ENCODE measurements at regions not wholly inside any gene's neighbourhood (a gene's known extent, or its start where the extent isn't known, plus 50 kb on each side); places are given as distances from the start of the nearest gene placed in this dataset.

DNA sequence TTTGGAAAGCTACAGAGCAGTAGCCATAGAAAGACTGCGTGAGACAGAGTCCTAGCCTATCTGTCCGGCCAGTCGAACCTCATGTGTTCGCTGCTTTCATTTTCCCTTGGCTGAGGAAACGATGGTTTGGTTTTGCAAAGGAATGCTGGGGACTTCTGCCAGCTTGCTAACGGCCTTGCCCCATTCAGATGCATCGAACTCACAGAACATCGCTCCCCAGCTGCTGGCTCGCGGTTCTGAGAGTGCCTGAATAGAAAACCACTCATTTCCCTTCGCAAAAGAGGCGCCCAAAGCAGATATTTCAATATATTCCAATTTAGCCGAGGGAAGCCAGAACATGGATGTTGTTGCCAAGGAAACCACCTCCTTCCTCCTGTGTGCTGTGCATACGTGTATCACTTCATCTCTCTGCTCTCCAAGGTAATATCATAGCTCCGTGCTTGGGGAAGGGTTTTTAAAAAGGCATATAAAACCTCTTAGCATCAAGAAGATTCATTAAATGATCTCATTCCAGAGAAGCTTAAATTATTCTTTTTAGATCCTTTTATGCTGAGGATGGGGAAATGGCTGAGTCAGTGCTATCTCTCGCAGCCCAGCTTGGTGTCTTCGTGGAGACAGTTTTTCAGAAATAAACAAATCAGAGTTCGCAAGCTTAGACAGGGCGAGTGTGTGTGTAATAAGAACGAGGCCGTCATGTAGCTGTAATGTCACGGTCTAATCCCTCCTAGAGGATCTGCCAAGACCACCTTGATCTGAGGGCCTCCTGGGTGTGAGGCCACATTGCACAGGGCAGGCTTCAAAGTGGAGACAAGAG is 215.2 kb downstream of the RPS24 start:
- DNase-seq (ENCODE audit: low spot score): no peak

DNA sequence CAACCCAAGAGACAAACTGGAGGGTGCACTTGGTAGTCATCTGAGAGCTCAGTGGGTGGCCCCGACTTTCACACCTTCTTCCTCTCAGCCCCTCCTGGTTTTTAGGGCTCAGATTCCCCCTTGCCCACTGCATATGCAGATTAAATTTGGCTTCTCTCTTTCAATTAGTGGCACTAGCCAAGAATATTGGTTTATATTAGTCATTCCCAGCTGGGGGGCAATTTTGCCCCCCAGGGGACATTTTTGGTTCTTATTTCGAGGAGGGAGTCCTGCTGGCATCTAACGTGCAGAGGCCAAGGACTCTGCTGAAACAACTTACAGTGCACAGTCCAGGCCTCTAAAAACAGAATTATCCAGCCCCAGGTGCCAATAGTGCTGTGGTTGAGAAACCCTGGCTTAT is 216.0 kb downstream of the RPS24 start:
- DNase-seq (ENCODE audit: low spot score): no peak

DNA sequence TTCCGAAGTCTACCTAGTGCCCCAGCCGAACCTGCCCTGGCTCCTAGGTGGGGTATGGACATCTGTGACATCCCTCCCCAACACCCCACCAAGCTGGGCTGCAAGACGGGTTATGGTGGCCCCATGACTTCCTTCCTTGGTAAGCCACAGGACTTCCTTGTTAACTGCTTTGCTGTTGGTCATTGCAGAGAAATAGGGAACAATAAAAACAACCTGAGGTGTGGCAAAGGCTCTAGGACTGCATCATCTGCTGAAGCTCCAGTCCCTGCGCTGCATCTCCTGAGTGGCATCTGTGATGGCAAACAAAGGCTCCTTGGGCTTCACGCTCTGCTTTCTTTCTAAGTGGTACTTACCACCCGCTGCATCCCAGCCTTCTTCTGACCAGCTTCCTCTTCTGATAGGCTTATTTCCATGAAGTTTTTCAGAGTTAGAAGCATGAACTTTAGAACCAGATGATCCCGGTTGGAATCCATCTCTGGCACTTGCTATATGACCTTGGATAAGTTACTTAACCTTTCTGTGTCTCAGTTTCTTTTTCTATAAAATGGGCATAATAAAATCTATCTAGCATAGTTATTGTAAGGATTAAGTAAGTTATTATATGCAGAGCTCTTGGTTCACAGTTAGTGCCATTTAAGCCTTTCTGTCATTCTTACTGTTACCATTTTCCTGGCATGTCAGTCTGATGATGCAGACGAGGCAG is 216.8 kb downstream of the RPS24 start:
- no peak for DNase-seq (ENCODE audit: low spot score)

DNA sequence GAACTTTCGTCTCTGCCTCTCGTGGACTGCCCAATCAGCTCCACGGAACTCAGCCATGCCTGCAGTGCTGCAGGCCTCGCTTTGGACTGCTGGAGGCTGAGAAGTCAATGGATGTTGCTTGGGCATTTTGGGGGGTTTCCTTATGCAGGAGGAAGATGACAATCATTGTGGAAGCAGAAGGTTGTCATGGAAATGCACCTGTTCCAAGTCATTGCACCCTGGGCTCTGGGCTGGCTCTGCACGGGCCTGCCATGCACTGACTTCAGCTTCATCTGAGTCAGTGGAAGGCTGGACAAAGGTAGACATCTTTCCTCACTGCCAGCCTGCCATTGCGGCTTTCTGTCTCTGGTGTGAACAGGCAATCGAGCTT is 217.3 kb downstream of the RPS24 start:
- DNase-seq (ENCODE audit: low spot score): no peak

DNA sequence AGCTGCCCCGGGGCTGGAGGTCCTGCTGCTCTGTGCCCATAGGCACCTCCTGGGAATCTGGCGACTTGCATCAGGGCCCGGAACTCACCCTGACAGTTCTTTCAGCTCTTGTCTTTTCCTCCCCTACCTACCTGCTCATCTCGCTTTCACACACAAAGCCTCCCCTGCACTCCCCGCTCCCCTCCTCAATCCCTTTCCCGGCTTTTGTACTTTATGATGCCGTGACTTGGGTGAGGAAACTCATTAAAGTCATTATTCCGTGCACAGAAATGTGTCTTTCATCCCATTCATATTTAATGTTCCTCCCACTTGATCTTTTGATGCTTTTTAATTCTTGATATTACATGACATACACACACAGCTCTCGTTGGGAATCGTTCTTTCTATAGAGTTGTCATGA is 218.6 kb downstream of the RPS24 start:
- DNase-seq (ENCODE audit: low spot score): no peak

DNA sequence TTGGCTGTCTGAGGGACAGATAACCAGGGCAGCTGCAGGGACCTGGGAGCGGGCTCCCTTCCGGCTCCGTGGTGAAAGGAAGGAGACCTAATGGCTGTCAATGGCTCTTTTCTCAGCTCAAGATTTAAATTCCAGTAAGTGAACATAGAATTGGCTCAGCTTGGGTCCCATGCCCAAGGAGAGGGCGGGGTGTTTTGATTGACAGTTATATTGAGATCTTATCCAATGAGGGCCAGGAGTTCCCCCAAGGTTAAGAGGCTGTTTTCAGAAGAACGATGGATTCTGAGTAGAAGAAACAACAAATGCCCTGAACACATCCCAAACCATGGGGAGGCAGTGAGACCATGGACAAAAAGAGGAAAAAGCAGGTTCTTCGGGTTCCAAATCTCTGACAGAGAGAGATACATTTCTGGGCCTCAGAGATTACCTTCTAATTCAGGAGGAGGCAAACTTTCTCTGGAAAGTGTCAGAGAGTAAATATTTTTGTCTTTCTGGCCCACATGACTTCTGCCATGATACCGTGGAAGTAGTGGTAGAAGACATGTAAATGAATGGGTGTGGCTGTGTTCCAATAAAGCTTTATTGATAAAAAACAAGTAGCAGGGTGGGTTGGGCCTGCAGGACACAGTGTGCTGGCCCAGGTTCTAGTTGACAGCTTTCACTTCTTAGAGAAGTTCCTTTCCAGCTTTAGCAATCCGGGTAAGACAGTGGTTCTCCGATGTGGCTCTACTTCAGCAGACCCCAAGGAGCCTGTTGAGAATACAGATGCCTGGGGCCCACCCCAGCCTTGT is 219.6 kb downstream of the RPS24 start:
- DNase-seq (ENCODE audit: low spot score): no peak

DNA sequence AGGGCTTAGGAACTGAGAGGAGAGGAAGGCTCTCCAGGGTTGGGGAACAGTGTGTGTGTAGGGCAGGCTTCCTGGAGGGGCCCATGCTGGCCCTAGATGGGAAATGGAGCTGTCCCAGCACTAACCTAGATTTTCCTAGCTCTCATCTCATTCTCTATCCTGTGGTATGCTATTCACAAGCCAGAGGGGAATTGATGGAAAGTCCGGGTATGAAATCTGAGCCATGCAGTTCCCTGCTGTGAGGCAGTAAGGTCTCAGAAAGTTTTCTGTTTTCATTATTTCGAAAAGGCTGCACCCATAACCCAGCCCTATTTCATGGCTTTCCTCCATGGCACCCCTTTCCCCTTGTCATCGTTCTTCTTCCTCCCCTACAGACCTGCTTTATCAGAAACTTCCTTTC is 220.3 kb downstream of the RPS24 start:
- DNase-seq (ENCODE audit: low spot score): no peak

DNA sequence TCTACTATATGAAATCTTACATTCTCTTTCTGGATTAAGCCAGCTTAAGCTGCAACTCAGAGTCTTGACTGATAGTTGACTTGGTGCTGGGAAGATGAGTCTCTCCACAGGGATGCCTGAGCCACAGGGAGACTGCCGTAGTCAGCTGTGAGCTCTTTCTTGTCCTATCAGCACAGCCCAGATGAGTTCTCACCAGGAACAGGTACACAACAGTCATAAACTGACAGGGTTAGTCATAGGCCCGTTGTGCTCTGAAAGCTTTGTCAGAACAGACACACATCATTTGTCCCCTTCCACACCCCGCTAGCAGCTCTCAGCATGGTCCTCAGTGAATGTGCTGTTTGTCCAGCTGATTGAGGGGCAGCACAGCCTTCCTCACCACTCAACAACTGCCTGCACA is 221.6 kb downstream of the RPS24 start:
- no peak for DNase-seq (ENCODE audit: low spot score)

DNA sequence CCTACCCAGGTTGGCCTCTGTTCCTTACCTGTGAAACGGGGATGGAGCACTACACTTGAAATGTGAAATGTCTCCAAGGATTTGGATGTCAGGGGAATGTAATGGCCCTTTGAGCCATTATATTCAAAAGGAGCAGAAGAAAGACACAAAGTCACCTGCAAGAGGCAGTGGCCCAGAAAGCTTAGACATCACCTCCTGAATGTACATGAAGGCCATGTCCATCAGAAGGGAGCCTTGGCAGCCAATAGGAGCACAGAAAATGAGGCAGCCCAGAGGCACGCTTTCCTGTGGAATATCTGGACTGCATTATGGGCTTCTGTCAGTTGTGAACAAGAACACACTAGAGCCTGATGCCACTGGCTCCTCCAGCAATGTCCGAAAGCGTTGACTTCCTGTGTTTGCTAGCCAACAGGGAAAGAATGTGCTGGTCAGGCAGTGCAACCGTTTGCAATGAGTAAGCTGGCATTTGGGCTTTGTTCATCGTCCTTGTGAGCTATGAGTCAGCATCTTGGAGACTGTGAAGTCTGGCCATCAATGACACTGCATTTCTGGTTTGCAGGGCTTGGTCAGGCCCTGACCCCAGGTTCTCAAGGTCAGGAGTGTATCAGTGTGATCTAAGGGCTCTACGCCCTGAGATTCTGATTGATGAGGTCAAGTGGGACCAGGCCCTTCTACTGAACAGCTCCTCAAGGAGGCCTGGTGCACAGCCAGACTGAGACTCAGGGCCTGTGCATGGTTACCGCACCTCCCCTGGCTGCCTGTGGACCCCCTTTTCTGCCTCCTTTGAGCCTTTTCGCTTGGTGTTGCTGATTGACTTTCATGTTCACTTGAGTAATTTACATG is 222.4 kb downstream of the RPS24 start:
- no peak for DNase-seq (ENCODE audit: low spot score)

DNA sequence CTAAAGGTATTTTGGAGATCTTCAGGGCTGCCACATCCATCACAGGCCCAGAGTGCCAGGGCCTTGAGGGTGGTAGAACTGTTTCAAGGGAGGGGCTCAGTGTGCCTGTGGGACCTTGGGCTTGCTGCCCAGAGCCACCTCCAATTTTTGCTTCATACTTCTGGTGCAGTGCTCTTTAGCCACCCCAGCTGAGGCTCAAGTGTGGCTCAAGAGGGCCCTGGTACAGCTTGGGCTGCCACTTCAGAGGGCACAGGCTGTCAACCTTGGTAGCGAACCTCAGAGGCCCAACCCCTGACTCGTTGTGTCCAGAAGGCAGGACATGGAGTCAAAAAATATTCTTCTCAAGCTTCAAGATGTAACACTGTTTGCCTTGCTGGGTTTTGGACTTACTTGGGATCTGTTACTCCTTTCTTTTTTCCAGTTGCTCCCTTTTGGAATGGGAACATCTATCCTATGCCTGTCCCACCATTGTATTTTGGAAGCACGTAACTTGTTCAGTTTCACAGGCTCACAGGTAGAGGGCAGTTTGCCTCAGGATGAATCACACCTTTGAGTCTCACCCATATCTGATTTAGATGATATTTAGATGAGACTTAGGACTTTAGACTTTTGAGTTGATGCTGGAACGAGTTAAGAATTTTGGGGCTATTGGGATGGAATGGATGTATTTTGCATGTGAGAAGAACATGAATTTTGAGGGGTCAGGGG is 224.8 kb downstream of the RPS24 start:
- DNase-seq (ENCODE audit: low spot score): no peak

DNA sequence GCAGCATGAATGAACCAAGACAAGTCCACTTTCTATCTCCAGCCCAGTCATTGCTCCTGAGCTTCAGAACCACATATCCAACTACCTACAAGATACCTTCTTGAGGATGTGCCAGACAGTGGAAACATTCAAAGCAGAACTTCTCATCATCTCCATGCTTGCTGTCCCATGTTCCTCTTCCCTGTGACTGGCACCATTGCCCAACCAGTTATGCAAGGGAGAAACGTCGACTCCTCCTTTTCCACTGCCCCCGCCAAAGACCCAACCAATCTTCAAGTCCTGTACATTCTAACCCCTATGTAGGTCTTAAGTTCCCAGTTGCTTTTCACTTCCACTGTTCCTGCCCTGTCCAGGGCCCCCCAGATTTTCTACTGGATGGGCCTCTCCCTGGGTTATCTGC is 225.7 kb downstream of the RPS24 start:
- DNase-seq (ENCODE audit: low spot score): no peak

DNA sequence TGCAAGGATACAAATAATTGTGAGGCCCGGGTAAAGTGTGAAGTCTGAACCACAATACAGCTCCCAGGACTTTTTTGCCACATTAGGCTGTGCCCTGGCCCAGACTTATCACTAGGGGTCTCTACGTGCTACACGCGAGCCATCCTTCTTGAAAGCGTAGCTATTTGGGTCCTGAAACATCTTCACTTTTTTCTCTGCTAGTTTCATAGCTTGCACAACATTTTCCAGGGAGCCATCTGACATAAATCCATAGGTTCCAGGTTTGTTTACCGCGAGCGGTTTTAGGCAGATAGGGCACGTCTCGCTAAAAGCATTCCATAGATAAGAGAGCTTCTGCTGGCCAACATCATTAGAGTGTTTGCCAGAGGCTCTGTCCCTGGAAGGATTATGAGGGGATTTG is 226.5 kb downstream of the RPS24 start:
- no peak for DNase-seq (ENCODE audit: low spot score)

DNA sequence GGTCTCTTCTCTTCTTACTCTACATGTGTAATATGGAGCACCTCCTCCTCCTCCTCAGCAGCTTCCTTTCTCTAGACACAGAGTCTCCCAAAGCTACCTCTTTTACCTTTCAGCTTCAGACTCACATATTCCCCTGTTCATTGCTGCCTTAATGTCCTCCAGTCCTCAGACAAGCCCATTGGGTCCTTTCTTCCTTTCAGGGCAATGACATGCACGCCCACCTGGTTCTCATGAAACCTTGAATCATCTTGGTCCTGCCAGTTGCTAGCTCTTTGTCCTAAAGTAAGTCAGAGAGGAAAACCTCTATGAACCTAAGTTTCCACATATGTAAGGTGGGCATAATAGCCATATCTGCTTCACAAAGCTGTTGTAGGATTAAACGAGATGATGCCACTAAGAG is 227.0 kb downstream of the RPS24 start:
- DNase-seq (ENCODE audit: low spot score): no peak

DNA sequence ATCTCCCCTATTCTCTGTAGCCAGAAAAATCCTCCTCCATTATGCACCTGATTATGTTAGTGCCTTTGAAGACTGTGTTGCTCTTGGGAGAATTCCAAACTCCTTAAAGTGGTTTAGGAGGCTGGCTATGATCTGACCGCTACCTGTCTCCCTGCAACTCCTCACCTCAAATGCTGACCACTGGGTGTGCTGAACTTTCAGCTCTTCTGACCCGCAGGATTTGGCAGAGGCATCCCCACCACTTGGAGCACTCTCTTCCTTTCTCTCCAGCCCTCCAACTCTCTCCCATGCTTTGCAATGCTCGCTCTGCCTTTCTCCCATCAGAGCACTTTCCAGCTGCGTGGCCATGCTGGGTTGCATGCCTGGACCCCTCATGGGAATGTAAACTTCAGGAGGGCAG is 227.6 kb downstream of the RPS24 start:
- no peak for DNase-seq (ENCODE audit: low spot score)

DNA sequence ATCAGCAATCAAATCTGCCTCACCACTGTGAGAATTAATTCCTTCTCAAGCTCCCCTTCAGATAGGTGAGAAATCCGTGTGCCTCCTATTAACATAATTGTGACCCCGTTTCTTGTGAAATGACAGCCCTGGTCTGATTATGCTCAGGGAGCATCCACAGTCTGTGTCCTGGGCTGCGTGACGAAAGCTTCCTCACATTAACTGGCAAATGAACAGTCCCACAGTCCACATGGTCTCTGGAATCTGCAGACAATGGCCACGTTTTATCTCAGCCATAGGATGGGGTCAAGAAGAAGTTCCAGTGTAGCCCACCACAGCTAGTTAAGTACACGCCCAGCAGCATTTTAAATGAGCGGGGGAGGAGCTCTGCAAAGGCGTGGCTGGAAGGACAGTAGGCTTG is 229.2 kb downstream of the RPS24 start:
- DNase-seq (ENCODE audit: low spot score): no peak

DNA sequence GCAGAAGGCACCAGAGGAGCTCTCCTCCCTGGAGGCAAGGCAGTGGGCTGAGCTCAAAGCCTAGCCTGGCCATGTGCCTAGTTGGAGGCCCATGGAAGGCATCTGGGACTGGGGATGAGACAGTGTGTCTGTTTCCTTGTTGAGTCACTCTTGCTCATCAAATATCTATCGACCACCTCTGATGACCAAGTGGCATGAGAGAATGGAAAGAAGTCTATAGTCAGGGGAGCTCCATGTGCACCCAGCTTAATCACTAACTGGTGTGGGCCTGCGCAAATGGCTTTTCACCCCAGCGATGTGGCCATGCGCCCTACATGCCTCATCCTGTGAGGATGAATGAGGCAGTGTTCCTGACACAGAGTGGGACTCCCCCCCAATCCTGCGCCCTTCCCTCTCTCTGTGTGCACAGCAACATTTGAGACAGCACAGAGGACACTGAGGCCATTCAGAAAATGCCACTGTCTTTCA is 229.9 kb downstream of the RPS24 start:
- DNase-seq (ENCODE audit: low spot score): no peak

DNA sequence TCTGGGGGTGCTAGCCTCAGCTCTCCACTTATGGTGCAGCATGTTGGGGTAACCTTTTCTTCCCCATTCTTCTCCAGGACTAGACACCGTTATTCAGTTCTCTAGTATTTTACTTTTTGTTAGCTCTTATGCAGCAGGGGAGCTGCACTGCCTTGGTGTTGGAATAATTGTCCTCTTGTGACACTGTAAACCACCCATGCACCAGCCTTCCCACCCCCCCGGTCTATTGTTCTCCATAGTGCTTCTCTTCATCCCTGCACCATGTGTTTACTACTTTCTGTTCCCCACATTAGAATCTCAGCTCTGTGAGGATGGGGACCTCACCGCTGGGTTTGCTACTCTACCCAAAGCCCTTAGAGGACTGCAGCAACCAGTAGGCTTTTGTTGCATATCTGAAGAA is 230.7 kb downstream of the RPS24 start:
- DNase-seq (ENCODE audit: low spot score): no peak

DNA sequence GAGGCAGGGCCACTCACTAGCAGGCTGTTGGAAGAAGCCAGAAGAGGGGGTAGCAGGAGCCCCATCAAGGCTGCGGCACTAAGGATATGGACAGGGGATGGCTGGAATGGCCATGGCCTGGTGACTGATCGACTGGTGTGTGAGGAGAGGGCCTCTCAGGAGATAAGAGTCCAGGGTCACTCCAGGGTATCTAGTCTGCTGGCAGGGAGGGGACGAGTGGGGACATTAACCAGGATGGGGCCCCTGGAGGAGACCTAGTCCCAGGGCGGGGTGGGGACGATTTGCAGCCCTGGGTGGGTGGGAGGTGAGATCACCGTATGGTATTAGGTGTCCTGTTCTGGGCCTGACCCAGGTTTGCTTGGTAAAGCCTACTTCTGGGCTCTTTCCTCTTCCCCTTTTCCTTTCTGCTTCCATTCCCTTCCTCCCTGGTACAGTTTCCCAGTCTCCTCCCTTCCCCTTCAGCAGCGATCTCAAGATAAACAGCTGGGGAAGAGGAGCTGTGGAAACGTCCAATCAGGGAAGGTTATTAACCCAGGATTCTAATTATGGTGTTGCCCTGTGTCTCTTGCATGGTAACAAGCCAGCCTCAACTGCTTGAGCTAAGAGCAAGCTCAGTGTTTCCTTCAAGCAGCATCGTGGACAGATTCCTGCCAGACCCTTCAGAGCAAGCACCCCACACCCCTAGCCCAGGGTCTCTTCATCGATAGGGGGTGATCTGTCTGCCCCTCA is 233.2 kb downstream of the RPS24 start:
- DNase-seq (ENCODE audit: low spot score): no peak

DNA sequence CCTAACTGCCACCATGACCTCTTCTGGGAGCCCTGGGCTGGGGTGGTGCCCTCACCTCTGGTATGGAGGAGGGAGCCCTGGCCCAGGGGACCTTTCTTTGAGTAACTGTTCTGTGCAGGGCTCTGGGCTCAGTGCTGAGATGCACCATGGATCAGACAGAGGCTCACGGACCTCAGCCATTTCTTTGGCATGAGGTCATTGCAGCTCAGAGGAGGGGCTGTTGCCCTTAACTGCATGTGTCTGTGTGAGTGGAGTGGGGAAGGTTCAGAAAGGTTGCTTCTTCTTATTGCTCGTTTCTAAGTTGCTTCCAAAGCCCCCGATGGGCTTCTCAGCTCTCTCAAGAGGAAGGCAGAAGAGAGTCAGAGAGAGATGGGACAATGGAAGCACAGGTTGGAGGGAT is 233.9 kb downstream of the RPS24 start:
- DNase-seq (ENCODE audit: low spot score): no peak

DNA sequence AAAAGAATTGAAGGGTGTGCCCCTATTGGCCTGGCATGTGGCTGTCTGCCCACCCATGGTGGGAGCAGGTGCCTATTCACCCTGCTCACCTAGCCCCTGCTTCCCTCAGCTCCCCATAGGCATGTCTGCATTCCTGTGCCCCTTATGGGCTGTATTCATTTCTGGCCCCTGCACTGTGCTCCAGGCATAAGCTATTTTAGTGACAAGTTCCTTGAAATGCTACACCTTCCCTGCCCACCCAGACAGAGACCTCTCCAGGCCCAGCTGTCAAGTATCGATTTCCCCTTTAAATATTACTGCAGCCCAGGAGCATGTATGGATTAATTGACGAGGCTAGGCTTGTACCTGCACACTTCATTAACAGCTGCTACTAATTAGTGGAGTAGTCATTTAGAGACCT is 235.4 kb downstream of the RPS24 start:
- DNase-seq (ENCODE audit: low spot score): no peak

DNA sequence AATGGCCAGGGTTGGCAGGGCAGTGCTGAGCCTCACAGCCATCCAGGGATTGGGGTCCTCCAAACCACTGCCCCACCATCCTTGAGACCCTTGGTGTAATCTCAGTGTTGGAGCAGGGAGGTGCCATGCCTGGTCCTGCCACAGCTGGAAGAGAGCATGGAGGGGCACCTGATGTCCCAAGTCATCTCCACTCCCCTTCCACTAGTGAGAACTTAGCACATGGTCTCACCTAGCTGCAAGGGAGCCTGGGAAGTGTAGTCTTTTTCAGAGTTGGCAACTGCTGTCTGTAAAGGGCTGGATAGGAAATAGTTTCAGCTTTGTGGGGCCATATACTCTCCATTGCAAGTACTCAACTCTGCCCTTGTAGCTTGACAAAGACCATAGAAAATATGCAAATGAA is 238.7 kb downstream of the RPS24 start:
- DNase-seq (ENCODE audit: low spot score): no peak
